Naive thymus-derived CD4-positive, alpha-beta T cell (primary cell): ENCODE measurements at regions not wholly inside any gene's neighbourhood (a gene's known extent, or its start where the extent isn't known, plus 50 kb on each side); places are given as distances from the start of the nearest gene placed in this dataset.

ENCODE experiments used
- ATAC-seq: fragments of 150-1000 bp; cut with Tn5 transposase; 2 replicates; pipeline ENCODE4 v1.10.0; 2021; ENCODE audit warnings: mild to moderate bottlenecking, moderate library complexity
- CTCF ChIA-PET: fragments of 350-600 bp; sonication (Branson Sonifier 250); formaldehyde crosslinking; loops from one replicate; lab custom pipeline; 2021; ENCODE audit warnings: antibody characterized with exemption; lab: Charles Lee
- POLR2A ChIA-PET: fragments of 350-600 bp; sonication (Branson Sonifier 250); formaldehyde crosslinking; loops from one replicate; lab custom pipeline; 2021; ENCODE audit warnings: antibody characterized with exemption, inconsistent platforms; lab: Charles Lee
- DNase-seq, 9 donors: peaks; one replicate each; pipeline versions ENCODE4 v3.0.0 to v3.0.0-alpha.2; 2020 to 2022; ENCODE audit warnings: mixed read lengths in 1 of 9
- H3K27ac ChIP-seq: one replicate; pipeline ENCODE4 v1.7.0; 2013; ENCODE audit warnings: mild to moderate bottlenecking, low read depth, low read length, moderate library complexity
- H3K27me3 ChIP-seq, 2 donors: one replicate each; pipeline ENCODE4 v1.7.0; 2013; ENCODE audit warnings: low read length in 2 of 2, mild to moderate bottlenecking in 2 of 2, moderate library complexity in 2 of 2; ENCODE audit not compliant: control insufficient read depth in 2 of 2, insufficient read depth in 2 of 2
- H3K36me3 ChIP-seq, 3 experiments: 1 replicate in 2 of 3; 2 replicates in 1 of 3; pipeline ENCODE4 v1.7.0; 2013; ENCODE audit warnings: low read length in 3 of 3, mild to moderate bottlenecking in 3 of 3, moderate library complexity in 1 of 3; ENCODE audit not compliant: insufficient read depth in 3 of 3, control insufficient read depth in 2 of 3
- H3K4me1 ChIP-seq, 2 donors: one replicate each; pipeline ENCODE4 v1.7.0; 2013; ENCODE audit warnings: low read length in 2 of 2, mild to moderate bottlenecking in 2 of 2, moderate library complexity in 1 of 2; ENCODE audit not compliant: control insufficient read depth in 2 of 2, insufficient read depth in 2 of 2
- H3K4me3 ChIP-seq: 2 replicates; pipeline ENCODE4 v1.7.0; 2013; ENCODE audit warnings: mild to moderate bottlenecking, low read length
- H3K9me3 ChIP-seq, 3 experiments: 1 replicate in 2 of 3; 2 replicates in 1 of 3; pipeline ENCODE4 v1.7.0; 2013; ENCODE audit warnings: low read length in 3 of 3; ENCODE audit not compliant: control insufficient read depth in 2 of 3
- H3K27ac Mint-ChIP-seq, 9 donors: one replicate each; pipeline ENCODE4 v1.8.0; 2020 to 2022; ENCODE audit warnings: mixed read lengths in 9 of 9, mild to moderate bottlenecking in 8 of 9, moderate library complexity in 5 of 9, inconsistent platforms in 2 of 9
- H3K27me3 Mint-ChIP-seq, 5 donors: one replicate each; pipeline ENCODE4 v1.8.0; 2021 to 2022; ENCODE audit warnings: mixed read lengths in 5 of 5, mild to moderate bottlenecking in 1 of 5
- H3K36me3 Mint-ChIP-seq, 5 donors: one replicate each; pipeline ENCODE4 v1.8.0; 2020 to 2022; ENCODE audit warnings: mixed read lengths in 5 of 5, mild to moderate bottlenecking in 3 of 5, inconsistent platforms in 1 of 5
- H3K4me1 Mint-ChIP-seq, 7 donors: one replicate each; pipeline ENCODE4 v1.8.0; 2020 to 2022; ENCODE audit warnings: mixed read lengths in 7 of 7, mild to moderate bottlenecking in 3 of 7, inconsistent platforms in 1 of 7
- H3K4me3 Mint-ChIP-seq, 10 donors: one replicate each; pipeline ENCODE4 v1.8.0; 2020 to 2022; ENCODE audit warnings: mild to moderate bottlenecking in 10 of 10, mixed read lengths in 10 of 10, moderate library complexity in 6 of 10, inconsistent platforms in 2 of 10
- H3K9me3 Mint-ChIP-seq, 11 donors: one replicate each; pipeline ENCODE4 v1.8.0; 2020 to 2022; ENCODE audit warnings: mixed read lengths in 11 of 11, mild to moderate bottlenecking in 4 of 11, inconsistent platforms in 1 of 11, moderate library complexity in 1 of 11
- intact Hi-C, 2 donors: fragments of 100-400 bp; cut with micrococcal nuclease; formaldehyde crosslinking; loops; one replicate each; pipeline ENCODE4 v1.15.1; 2023

DNA sequence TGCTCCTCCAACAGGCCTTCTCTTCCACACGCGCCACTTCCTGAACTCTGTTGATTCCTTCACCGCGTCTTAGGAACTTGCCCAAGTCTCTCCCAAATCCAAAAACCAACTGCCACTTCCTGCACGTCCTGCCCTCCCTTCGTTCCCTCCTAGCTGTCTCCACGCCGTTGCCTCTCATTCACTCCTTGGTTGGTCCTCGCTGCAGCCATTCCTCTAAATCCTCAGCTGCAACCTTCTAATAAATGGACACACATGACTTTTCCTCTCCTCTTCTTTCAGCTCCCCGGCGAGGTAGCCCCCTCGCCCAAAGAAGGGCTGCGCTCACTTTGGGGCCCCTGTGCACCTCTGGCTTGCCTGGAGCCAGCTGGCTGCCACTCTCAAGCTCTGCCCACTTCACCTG, 110.2 kb downstream of the XRCC2 start:
- Mint-ChIP-seq H3K4me1 (peaks cover 0 to 19% (median 13%) of the 10 kb centered on the region in 7 donors), H3K36me3 (no peaks in the 10 kb centered on the region), H3K27me3 (peaks cover 0 to 11% (median 5%) of the 10 kb centered on the region in 5 donors), H3K4me3 (peak overlapping the region in 3 of 10 donors; percentile 24 to 60 (median 47)), H3K27ac (no peak overlapping the region), H3K9me3 (no peaks in the 10 kb centered on the region)
- Histone ChIP-seq H3K9me3 (no peaks in the 10 kb centered on the region), H3K4me1 (no peaks in the 10 kb centered on the region), H3K27me3 (no peaks in the 10 kb centered on the region), H3K4me3 (no peak overlapping the region), H3K27ac (no peak overlapping the region), H3K36me3 (no peaks in the 10 kb centered on the region)
- intact Hi-C loops, result loop anchor here in 1 of 2 donors (5.0 kb wide), 1 partner anchor 228 kb away; no protein-coding TSS in a partner anchor
- POLR2A ChIA-PET, result interaction anchor here (1.0 kb wide), 1 partner anchor 25 kb away, joined by 3 read pairs; no protein-coding TSS in a partner anchor
- ATAC-seq (no peak), DNase-seq (no peak)
- CTCF ChIA-PET, result no interaction called here

- Mint-ChIP-seq H3K4me3 (peak overlapping the region in 2 of 10 donors; percentile 7 to 60), H3K9me3 (no peaks in the 10 kb centered on the region), H3K4me1 (peaks cover 0 to 19% (median 13%) of the 10 kb centered on the region in 7 donors), H3K27me3 (peaks cover 0 to 11% (median 5%) of the 10 kb centered on the region in 5 donors), H3K27ac (no peak overlapping the region), H3K36me3 (no peaks in the 10 kb centered on the region)
- Histone ChIP-seq H3K9me3 (no peaks in the 10 kb centered on the region), H3K4me3 (no peak overlapping the region), H3K27me3 (no peaks in the 10 kb centered on the region), H3K4me1 (no peaks in the 10 kb centered on the region), H3K36me3 (no peaks in the 10 kb centered on the region), H3K27ac (no peak overlapping the region)
- ATAC-seq, result peak; percentile 24
- intact Hi-C loops, result loop anchor here in 1 of 2 donors (5.0 kb wide), 1 partner anchor 227 kb away; no protein-coding TSS in a partner anchor
- ChIA-PET CTCF (no interaction called here), POLR2A (interaction anchor here (1.0 kb wide), 1 partner anchor 26 kb away, joined by 3 read pairs; no protein-coding TSS in a partner anchor)
- peak in 2 of 9 donors; percentile 5 to 8 for DNase-seq
Observed at GRCh38 chr7:152564656-152565250, 111.2 kb downstream of the XRCC2 start.

- H3K36me3 ChIP-seq, result no peaks in the 10 kb centered on the region
- Mint-ChIP-seq H3K4me3 (no peak overlapping the region), H3K4me1 (peaks cover 0 to 3% (median 0%) of the 10 kb centered on the region in 7 donors), H3K9me3 (no peaks in the 10 kb centered on the region), H3K36me3 (no peaks in the 10 kb centered on the region), H3K27me3 (peaks cover 0 to 3% (median 0%) of the 10 kb centered on the region in 5 donors), H3K27ac (no peak overlapping the region)
- POLR2A ChIA-PET, result no interaction called here
- intact Hi-C loops, result no loop called here
- no peaks in the 10 kb centered on the region for H3K4me1 ChIP-seq
- H3K27ac ChIP-seq, result no peak overlapping the region
- no peak overlapping the region for H3K4me3 ChIP-seq
- CTCF ChIA-PET, result no interaction called here
- no peaks in the 10 kb centered on the region for H3K27me3 ChIP-seq
- ATAC-seq (no peak), DNase-seq (no peak)
- H3K9me3 ChIP-seq, result no peaks in the 10 kb centered on the region
Observed at GRCh38 chr7:152556013-152556755, 119.8 kb downstream of the XRCC2 start.

DNA sequence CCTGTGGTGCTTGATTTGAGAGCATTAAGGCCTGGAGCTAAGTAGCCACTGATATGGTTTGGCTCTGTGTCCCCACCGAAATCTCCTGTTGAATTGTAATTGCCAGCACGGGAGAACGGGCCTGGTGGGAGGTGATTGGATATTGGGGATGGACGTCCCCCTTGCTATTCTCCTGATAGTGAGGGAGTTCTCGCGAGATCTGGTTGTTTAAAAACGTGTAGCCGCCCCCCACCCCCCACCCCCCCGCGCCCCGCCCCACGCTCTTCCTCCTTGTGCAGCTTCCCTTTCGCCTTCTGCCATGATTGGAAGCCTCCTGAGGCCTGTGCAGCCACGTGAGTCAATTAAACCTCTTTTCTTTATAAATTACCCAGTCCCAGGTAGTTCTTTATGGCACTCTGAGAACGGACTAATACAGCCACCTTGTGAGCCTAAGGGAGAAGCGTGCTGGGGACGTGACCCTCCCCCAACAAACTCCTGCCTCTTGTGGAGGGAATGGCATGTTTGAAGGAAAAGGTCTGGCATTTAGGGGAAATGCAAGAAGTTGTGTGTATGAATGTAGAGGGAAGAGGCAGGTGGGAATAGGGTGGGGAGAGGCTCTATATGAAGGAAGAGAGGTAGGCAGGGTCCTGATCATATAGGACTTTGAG, 118.0 kb upstream of the KMT2C start:
- intact Hi-C loops, result no loop called here
- ATAC-seq (no peak), DNase-seq (no peak)
- H3K9me3 Mint-ChIP-seq, result no peaks in the 10 kb centered on the region
- H3K4me1 ChIP-seq, result no peaks in the 10 kb centered on the region
- no peaks in the 10 kb centered on the region for H3K36me3 Mint-ChIP-seq
- no peaks in the 10 kb centered on the region for H3K27me3 Mint-ChIP-seq
- no peak overlapping the region for H3K4me3 ChIP-seq
- peaks cover 0 to 2% (median 0%) of the 10 kb centered on the region in 7 donors for H3K4me1 Mint-ChIP-seq
- no peaks in the 10 kb centered on the region for H3K9me3 ChIP-seq
- no peak overlapping the region for H3K27ac Mint-ChIP-seq
- no peaks in the 10 kb centered on the region for H3K36me3 ChIP-seq
- ChIA-PET POLR2A (no interaction called here), CTCF (no interaction called here)
- H3K4me3 Mint-ChIP-seq, result no peak overlapping the region
- H3K27me3 ChIP-seq, result no peaks in the 10 kb centered on the region
- no peak overlapping the region for H3K27ac ChIP-seq

DNA sequence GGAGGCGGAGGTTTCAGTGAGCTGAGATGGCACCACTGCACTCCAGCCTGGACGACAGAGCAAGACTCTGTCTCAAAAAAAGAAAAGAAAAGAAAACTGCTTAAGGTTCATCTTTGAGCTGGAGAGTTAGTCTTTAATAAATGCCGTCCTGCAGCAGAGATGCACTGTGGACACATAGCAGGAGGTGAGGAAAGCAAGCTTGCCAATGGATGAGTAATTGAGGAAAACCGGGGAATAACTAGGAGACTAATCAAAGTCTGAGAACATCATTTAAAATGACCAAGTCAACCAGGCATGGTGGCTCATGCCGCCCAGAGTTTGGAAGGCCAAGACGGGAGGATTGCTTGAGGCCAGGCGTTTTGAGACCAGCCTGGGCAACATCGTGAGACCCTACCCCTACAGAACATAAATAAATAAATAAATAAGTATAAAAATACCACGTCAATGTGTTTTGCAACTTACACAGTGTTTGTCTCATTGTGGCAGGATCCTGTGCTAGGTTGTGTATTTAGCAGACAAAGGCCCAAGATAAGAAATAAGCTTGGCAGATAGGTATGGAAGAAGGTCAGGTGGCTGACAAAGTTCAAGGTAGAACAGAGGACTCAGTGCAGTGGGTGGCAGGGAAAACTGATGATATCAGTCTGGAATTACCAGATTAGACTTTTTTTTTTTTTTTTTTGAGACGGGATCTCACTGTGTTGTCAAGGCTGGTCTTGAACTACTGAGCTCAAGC, 115.7 kb upstream of the KMT2C start:
- H3K4me1 Mint-ChIP-seq, result peaks cover 0 to 2% (median 0%) of the 10 kb centered on the region in 7 donors
- Histone ChIP-seq H3K27me3 (no peaks in the 10 kb centered on the region), H3K9me3 (no peaks in the 10 kb centered on the region), H3K27ac (no peak overlapping the region), H3K4me1 (no peaks in the 10 kb centered on the region), H3K36me3 (no peaks in the 10 kb centered on the region), H3K4me3 (no peak overlapping the region)
- no peak for ATAC-seq
- DNase-seq, result no peak
- H3K27me3 Mint-ChIP-seq, result no peaks in the 10 kb centered on the region
- CTCF ChIA-PET, result no interaction called here
- H3K36me3 Mint-ChIP-seq, result no peaks in the 10 kb centered on the region
- intact Hi-C loops, result no loop called here
- H3K27ac Mint-ChIP-seq, result peak overlapping the region in 2 of 9 donors; percentile 25 to 43
- no peak overlapping the region for H3K4me3 Mint-ChIP-seq
- no peaks in the 10 kb centered on the region for H3K9me3 Mint-ChIP-seq
- POLR2A ChIA-PET, result no interaction called here

- Histone ChIP-seq H3K9me3 (no peaks in the 10 kb centered on the region), H3K27ac (no peak overlapping the region), H3K4me3 (no peak overlapping the region), H3K27me3 (no peaks in the 10 kb centered on the region), H3K36me3 (no peaks in the 10 kb centered on the region), H3K4me1 (no peaks in the 10 kb centered on the region)
- ChIA-PET POLR2A (no interaction called here), CTCF (no interaction called here)
- Mint-ChIP-seq H3K4me1 (no peaks in the 10 kb centered on the region), H3K9me3 (no peaks in the 10 kb centered on the region), H3K4me3 (no peak overlapping the region), H3K36me3 (no peaks in the 10 kb centered on the region), H3K27ac (no peak overlapping the region), H3K27me3 (no peaks in the 10 kb centered on the region)
- no peak for DNase-seq
- ATAC-seq, result no peak
- intact Hi-C loops, result no loop called here
Observed at GRCh38 chr7:152544971-152545619, 109.3 kb upstream of the KMT2C start.
